Lung (tissue), 11 donors: ENCODE measurements at regions not wholly inside any gene's neighbourhood (a gene's known extent, or its start where the extent isn't known, plus 50 kb on each side); places are given as distances from the start of the nearest gene placed in this dataset.
A peak's percentile ranks its signal among the peaks of the same experiment; 100 is the strongest.

Experiments
- ATAC-seq: fragments of 200-7000 bp; cut with Tn5 transposase; one replicate; pipeline ENCODE4 v1.9.1; 2020; ENCODE audit warnings: moderate number of reproducible peaks; ENCODE audit not compliant: insufficient read depth, low FRiP score
- DNase-seq, 3 donors: peaks; one replicate each; pipeline ENCODE4 v3.0.0-alpha.2; 2013 to 2017
- H3K27ac ChIP-seq, 2 donors: one replicate each; pipeline ENCODE4 v1.5.1; 2013; ENCODE audit warnings: mild to moderate bottlenecking in 2 of 2, moderate library complexity in 2 of 2, control low read depth in 1 of 2, inconsistent platforms in 1 of 2, low read depth in 1 of 2, low read length in 1 of 2
- H3K27me3 ChIP-seq, 3 donors: one replicate each; pipeline ENCODE4 v1.5.1; 2013; ENCODE audit warnings: low read length in 2 of 3; ENCODE audit not compliant: control insufficient read depth in 3 of 3, insufficient read depth in 3 of 3
- H3K36me3 ChIP-seq, 4 donors: one replicate each; pipeline ENCODE4 v1.5.1; 2013; ENCODE audit warnings: low read length in 4 of 4, mild to moderate bottlenecking in 1 of 4, moderate library complexity in 1 of 4; ENCODE audit not compliant: control insufficient read depth in 4 of 4, insufficient read depth in 4 of 4
- H3K4me1 ChIP-seq, 5 donors: one replicate each; pipeline ENCODE4 v1.5.1; 2013; ENCODE audit warnings: low read length in 5 of 5, mild to moderate bottlenecking in 2 of 5, moderate library complexity in 1 of 5; ENCODE audit not compliant: control insufficient read depth in 5 of 5, insufficient read depth in 5 of 5
- H3K4me3 ChIP-seq: one replicate; pipeline ENCODE4 v1.5.1; 2013; ENCODE audit warnings: mild to moderate bottlenecking, control low read depth, moderate library complexity
- H3K9ac ChIP-seq, 2 donors: one replicate each; pipeline ENCODE4 v1.5.1; 2013; ENCODE audit warnings: low read length in 2 of 2, control low read depth in 1 of 2; ENCODE audit not compliant: insufficient read depth in 1 of 2
- H3K9me3 ChIP-seq, 4 donors: one replicate each; pipeline ENCODE4 v1.5.1; 2013; ENCODE audit warnings: low read length in 3 of 4, mild to moderate bottlenecking in 1 of 4, moderate library complexity in 1 of 4; ENCODE audit not compliant: control insufficient read depth in 4 of 4, insufficient read depth in 3 of 4
- WGBS, 2 donors: extraction: QIAGEN DNeasy Blood & Tissue Kit; methylation state at CpG; one replicate each; pipeline ENCODE4 v1.1.7; 2013; 5-methylcytosine and 5-hydroxymethylcytosine counted together
- TF ChIP-seq, protein P1 (sequence below): IDR thresholded peaks from 2 replicates; pipeline ENCODE4 v1.5.1; 2012; ENCODE audit warnings: mild to moderate bottlenecking; ENCODE audit errors: control extremely low read depth, extremely low read depth
- donor health status: control.
- donor health status: control.
- donor health status: Bipolar disorder and iron deficiency.
- donor health status: healthy.
- donor health status: DM: yes; HTN: yes; CAD: no.

DNA sequence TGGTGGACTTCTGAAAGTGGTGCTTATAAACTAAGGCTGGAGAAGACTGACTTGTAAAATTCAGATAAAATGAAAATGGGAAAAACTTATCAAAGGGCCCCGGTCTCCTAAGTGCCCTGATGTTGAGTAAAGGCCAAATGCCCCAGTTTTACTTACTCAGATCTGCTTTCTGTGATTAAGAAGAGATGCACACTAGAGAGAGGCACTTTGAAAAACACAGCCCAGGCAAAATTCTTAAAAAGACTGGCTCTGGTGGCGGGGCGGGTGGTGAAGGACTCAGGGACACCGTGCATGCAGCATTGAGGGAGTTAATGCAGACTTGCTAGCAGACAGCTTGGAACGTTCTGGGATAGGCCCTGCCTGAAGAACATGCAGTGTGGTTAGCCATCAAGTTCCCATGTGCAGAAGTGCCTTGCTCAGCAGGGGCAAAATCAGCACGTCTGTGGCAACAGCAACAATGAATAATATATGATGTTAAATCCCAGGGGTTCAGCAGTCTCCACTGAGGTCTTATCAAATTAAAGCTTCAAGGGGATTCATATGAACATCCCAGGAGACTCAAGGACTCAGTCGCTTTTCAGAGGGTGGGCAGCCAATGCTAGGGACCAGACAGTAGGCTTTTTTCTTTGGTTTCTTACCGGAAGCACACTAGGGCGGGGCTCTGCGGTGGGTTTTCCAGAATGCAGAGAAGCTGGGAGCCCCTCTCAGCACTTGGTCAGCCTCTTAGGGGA lies 105.0 kb downstream of the DAD1 start:
- Histone ChIP-seq H3K36me3 (no peaks in the 10 kb centered on the region), H3K27ac (peak overlapping the region; percentile 29 to 36), H3K9me3 (peaks cover 0 to 2% (median 0%) of the 10 kb centered on the region in 4 donors), H3K9ac (no peak overlapping the region), H3K27me3 (no peaks in the 10 kb centered on the region), H3K4me1 (peaks cover 1 to 62% (median 13%) of the 10 kb centered on the region in 5 donors), H3K4me3 (no peak overlapping the region)
- no peak for ATAC-seq
- TF ChIP-seq, protein P1, sequence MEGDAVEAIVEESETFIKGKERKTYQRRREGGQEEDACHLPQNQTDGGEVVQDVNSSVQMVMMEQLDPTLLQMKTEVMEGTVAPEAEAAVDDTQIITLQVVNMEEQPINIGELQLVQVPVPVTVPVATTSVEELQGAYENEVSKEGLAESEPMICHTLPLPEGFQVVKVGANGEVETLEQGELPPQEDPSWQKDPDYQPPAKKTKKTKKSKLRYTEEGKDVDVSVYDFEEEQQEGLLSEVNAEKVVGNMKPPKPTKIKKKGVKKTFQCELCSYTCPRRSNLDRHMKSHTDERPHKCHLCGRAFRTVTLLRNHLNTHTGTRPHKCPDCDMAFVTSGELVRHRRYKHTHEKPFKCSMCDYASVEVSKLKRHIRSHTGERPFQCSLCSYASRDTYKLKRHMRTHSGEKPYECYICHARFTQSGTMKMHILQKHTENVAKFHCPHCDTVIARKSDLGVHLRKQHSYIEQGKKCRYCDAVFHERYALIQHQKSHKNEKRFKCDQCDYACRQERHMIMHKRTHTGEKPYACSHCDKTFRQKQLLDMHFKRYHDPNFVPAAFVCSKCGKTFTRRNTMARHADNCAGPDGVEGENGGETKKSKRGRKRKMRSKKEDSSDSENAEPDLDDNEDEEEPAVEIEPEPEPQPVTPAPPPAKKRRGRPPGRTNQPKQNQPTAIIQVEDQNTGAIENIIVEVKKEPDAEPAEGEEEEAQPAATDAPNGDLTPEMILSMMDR: no peak
- DNase-seq: no peak
- WGBS, 2 donors: 66 to 83% methylated on average over 10 of the region's 10 CpGs

DNA sequence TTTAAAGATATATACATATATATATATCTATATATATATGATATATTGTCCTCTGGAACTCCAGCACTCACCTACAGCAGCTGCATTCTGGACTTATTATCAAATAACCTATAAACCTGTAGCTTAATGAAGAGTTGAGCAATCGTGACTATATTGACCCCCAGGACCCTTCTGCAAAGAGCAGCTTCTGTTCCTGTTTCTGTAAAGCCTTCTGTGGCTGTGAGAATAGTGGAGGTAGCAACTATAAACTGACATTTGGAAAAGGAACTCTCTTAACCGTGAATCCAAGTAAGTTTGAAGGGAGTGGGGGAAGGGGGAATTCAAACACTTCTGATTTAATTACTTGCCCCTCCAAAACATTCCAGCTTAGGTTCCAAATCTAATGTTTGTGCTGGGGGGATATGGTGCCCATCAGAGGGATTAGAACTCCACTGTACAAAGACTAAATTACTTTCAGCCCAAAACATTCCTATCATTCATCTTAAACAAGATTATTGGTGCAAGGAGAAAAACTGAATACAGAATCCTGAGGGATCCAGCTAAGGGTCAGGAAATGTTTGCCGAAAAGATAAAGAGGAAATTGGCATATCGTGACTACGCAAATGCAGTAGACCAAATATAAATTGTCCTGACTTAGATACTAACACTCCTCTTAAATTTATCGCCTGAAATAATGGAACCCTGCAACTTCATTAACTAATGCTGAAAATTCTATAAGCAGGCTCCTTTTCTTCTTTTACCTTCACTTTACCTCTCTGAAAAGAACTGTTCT lies 106.1 kb downstream of the DAD1 start:
- 57 to 70% methylated on average over 6 of the region's 6 CpGs for WGBS, 2 donors
- H3K9ac ChIP-seq: no peak overlapping the region
- H3K27me3 ChIP-seq: no peaks in the 10 kb centered on the region
- peaks cover 3 to 63% (median 22%) of the 10 kb centered on the region in 5 donors for H3K4me1 ChIP-seq
- no peak for DNase-seq
- ATAC-seq: no peak
- no peak overlapping the region for H3K4me3 ChIP-seq
- H3K27ac ChIP-seq: no peak overlapping the region
- peaks cover 0 to 2% (median 0%) of the 10 kb centered on the region in 4 donors for H3K9me3 ChIP-seq
- H3K36me3 ChIP-seq: no peaks in the 10 kb centered on the region
- TF ChIP-seq, protein P1: no peak

DNA sequence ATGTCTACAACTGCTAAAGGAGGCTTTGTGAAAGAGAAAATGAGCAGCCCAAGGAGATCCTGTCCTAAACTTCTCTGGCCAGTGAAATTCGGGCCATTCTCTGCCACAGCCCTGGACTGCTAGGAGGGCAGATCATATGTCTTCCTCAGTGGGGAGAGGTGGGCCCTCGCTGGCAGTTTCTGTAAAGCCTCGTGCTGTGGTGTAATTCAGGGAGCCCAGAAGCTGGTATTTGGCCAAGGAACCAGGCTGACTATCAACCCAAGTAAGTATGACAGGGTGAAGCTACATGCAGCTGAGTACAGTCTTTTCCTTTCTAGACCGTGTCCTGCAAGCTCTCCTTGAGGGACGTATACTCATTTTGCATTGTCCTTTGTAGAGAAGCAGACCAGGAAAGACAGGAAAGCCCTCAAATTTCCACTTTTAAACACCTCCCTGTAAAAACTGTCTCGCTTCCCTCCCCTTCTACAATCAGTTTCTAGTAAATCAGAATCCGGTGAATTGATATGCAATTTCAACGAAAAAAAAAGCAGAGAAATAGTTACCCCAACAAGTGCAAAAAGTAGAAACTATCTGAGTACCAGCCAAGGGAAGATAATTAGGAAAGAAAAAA lies 106.8 kb downstream of the DAD1 start:
- ATAC-seq (no peak), DNase-seq (no peak)
- 67 to 68% methylated on average over 8 of the region's 8 CpGs for WGBS, 2 donors
- Histone ChIP-seq H3K4me3 (no peak overlapping the region), H3K9me3 (peaks cover 0 to 2% (median 0%) of the 10 kb centered on the region in 4 donors), H3K27me3 (no peaks in the 10 kb centered on the region), H3K4me1 (peaks cover 3 to 57% (median 18%) of the 10 kb centered on the region in 5 donors), H3K9ac (no peak overlapping the region), H3K36me3 (no peaks in the 10 kb centered on the region), H3K27ac (peak overlapping the region; percentile 2 to 33)
- TF ChIP-seq, protein P1: no peak
